Kidney epithelial cell (primary cell): ENCODE measurements at regions not wholly inside any gene's neighbourhood (a gene's known extent, or its start where the extent isn't known, plus 50 kb on each side); places are given as distances from the start of the nearest gene placed in this dataset.

Experiments used
- DNase-seq: peaks from one replicate; pipeline ENCODE4 v3.0.0-alpha.2; 2010; ENCODE audit warnings: low read depth
- H3K27me3 ChIP-seq: 2 replicates; pipeline ENCODE4 v1.6.0; 2011; ENCODE audit warnings: low read length; ENCODE audit not compliant: control insufficient read depth, insufficient read depth
- H3K36me3 ChIP-seq: 2 replicates; pipeline ENCODE4 v1.5.1; 2011; ENCODE audit warnings: low read length; ENCODE audit not compliant: control insufficient read depth, insufficient read depth
- H3K4me3 ChIP-seq: 2 replicates; pipeline ENCODE4 v1.5.1; 2011; ENCODE audit warnings: low read depth, mild to moderate bottlenecking, control low read depth, low read length
- CTCF ChIP-seq: IDR thresholded peaks from 2 replicates; pipeline ENCODE4 v1.5.1; 2011; ENCODE audit warnings: mild to moderate bottlenecking, moderate library complexity, low read length, control low read depth, inconsistent platforms; ENCODE audit not compliant: insufficient read depth, poor library complexity, severe bottlenecking

GRCh38 chr2:41621095-41621494 is 426.7 kb upstream of the PKDCC start:
- DNase-seq, result no peak
- H3K27me3 ChIP-seq, result peaks cover 2% of the 10 kb centered on the region
- H3K36me3 ChIP-seq, result no peaks in the 10 kb centered on the region
- no peak overlapping the region for H3K4me3 ChIP-seq
- no peak for TF ChIP-seq CTCF

GRCh38 chr2:41621563-41621962 is 426.3 kb upstream of the PKDCC start:
- DNase-seq, result no peak
- Histone ChIP-seq H3K27me3 (peaks cover 2% of the 10 kb centered on the region), H3K4me3 (no peak overlapping the region), H3K36me3 (no peaks in the 10 kb centered on the region)
- no peak for TF ChIP-seq CTCF

- DNase-seq, result no peak
- Histone ChIP-seq H3K36me3 (no peaks in the 10 kb centered on the region), H3K4me3 (no peak overlapping the region), H3K27me3 (peaks cover 2% of the 10 kb centered on the region)
- TF ChIP-seq CTCF, result no peak
Observed at GRCh38 chr2:41622301-41622700, 425.5 kb upstream of the PKDCC start.

GRCh38 chr2:41626936-41627335 is 420.9 kb upstream of the PKDCC start:
- no peaks in the 10 kb centered on the region for H3K36me3 ChIP-seq
- no peak for DNase-seq
- H3K27me3 ChIP-seq, result no peaks in the 10 kb centered on the region
- TF ChIP-seq CTCF, result no peak
- no peak overlapping the region for H3K4me3 ChIP-seq

GRCh38 chr2:41634686-41635085 is 413.1 kb upstream of the PKDCC start:
- no peak for TF ChIP-seq CTCF
- Histone ChIP-seq H3K4me3 (no peak overlapping the region), H3K36me3 (no peaks in the 10 kb centered on the region), H3K27me3 (no peaks in the 10 kb centered on the region)
- no peak for DNase-seq

GRCh38 chr2:41644936-41645335 is 402.9 kb upstream of the PKDCC start:
- H3K4me3 ChIP-seq, result no peak overlapping the region
- DNase-seq, result no peak
- no peaks in the 10 kb centered on the region for H3K27me3 ChIP-seq
- TF ChIP-seq CTCF, result no peak
- H3K36me3 ChIP-seq, result no peaks in the 10 kb centered on the region
